GM23338 (cell line): ENCODE measurements at regions not wholly inside any gene's neighbourhood (a gene's known extent, or its start where the extent isn't known, plus 50 kb on each side); places are given as distances from the start of the nearest gene placed in this dataset.

Experiments used
- ATAC-seq: fragments of 200-7000 bp; cut with Tn5 transposase; 3 replicates; pipeline ENCODE4 v1.9.1; 2020
- DNase-seq: peaks from one replicate; pipeline ENCODE4 v3.0.0-alpha.2; 2015; ENCODE audit warnings: low spot score
- H2AFZ ChIP-seq: fragments of 200-600 bp; sonication (generic); 2 replicates; pipeline ENCODE4 v1.8.0; 2016; ENCODE audit warnings: antibody characterized with exemption, mild to moderate bottlenecking, moderate library complexity
- H3F3A ChIP-seq: fragments of 200-600 bp; sonication (generic); replicated peaks from 2 replicates; pipeline ENCODE4 v1.8.0; 2017; ENCODE audit warnings: antibody characterized with exemption, mixed run types, low read depth
- H3K27ac ChIP-seq: fragments of 200-600 bp; sonication (generic); 2 replicates; pipeline ENCODE4 v1.6.1; 2016; ENCODE audit warnings: low read depth
- H3K27me3 ChIP-seq: fragments of 200-600 bp; sonication (generic); 2 replicates; pipeline ENCODE4 v1.8.0; 2016; ENCODE audit warnings: mild to moderate bottlenecking, mixed run types, moderate library complexity; ENCODE audit not compliant: insufficient read depth
- H3K36me3 ChIP-seq: fragments of 200-600 bp; sonication (generic); 2 replicates; pipeline ENCODE4 v1.8.0; 2016; ENCODE audit warnings: mild to moderate bottlenecking; ENCODE audit not compliant: insufficient read depth
- H3K4me1 ChIP-seq: fragments of 200-600 bp; sonication (generic); 2 replicates; pipeline ENCODE4 v1.8.0; 2016; ENCODE audit warnings: mild to moderate bottlenecking, moderate library complexity; ENCODE audit not compliant: insufficient read depth
- H3K4me2 ChIP-seq: fragments of 200-600 bp; sonication (generic); 2 replicates; pipeline ENCODE4 v1.7.1; 2017; ENCODE audit warnings: mixed run types
- H3K4me3 ChIP-seq: fragments of 200-600 bp; sonication (generic); 2 replicates; pipeline ENCODE4 v1.6.1; 2016; ENCODE audit warnings: mixed run types
- H3K79me2 ChIP-seq: fragments of 200-600 bp; sonication (generic); replicated peaks from 2 replicates; pipeline ENCODE4 v1.8.0; 2017; ENCODE audit warnings: mild to moderate bottlenecking; ENCODE audit not compliant: insufficient read depth
- H3K9me2 ChIP-seq: fragments of 200-600 bp; sonication (generic); 2 replicates; pipeline ENCODE4 v1.8.0; 2017; ENCODE audit not compliant: insufficient read depth
- H4K20me1 ChIP-seq: fragments of 200-600 bp; sonication (generic); replicated peaks from 2 replicates; pipeline ENCODE4 v1.8.0; 2017; ENCODE audit warnings: mild to moderate bottlenecking; ENCODE audit not compliant: insufficient read depth
- H3K27ac Mint-ChIP-seq: 2 replicates; pipeline ENCODE4 v1.8.0; 2020; ENCODE audit warnings: inconsistent platforms, mild to moderate bottlenecking, moderate library complexity, mixed read lengths
- H3K27me3 Mint-ChIP-seq: 3 replicates; pipeline ENCODE4 v1.8.0; 2022; ENCODE audit warnings: low read depth, mild to moderate bottlenecking, moderate library complexity, mixed read lengths, inconsistent platforms; ENCODE audit not compliant: insufficient read depth, poor library complexity
- H3K36me3 Mint-ChIP-seq: 3 replicates; pipeline ENCODE4 v1.8.0; 2021; ENCODE audit warnings: low read depth, mild to moderate bottlenecking, inconsistent platforms, moderate library complexity, mixed read lengths
- H3K4me1 Mint-ChIP-seq: 3 replicates; pipeline ENCODE4 v1.8.0; 2020; ENCODE audit warnings: mild to moderate bottlenecking, inconsistent platforms, mixed read lengths
- H3K4me3 Mint-ChIP-seq: 3 replicates; pipeline ENCODE4 v1.8.0; 2021; ENCODE audit warnings: moderate library complexity, mild to moderate bottlenecking, inconsistent platforms, mixed read lengths
- H3K9me3 Mint-ChIP-seq: 3 replicates; pipeline ENCODE4 v1.8.0; 2020; ENCODE audit warnings: moderate library complexity, mild to moderate bottlenecking, inconsistent platforms, mixed read lengths
- CREB1 ChIP-seq: fragments of 250-450 bp; sonication (Bioruptor Pico); IDR thresholded peaks from 2 replicates; pipeline ENCODE4 v1.5.0; 2020; ENCODE audit warnings: low read depth, mild to moderate bottlenecking, moderate library complexity
- CTCF ChIP-seq, 2 experiments: fragments of 200-600 bp in 1 of 2; sonication (generic) in 1 of 2; conservative IDR thresholded peaks; 2 replicates each; pipeline versions ENCODE4 v1.5.1 to v1.6.1; 2016 to 2017; ENCODE audit warnings: antibody characterized with exemption in 2 of 2, low read depth in 2 of 2, mild to moderate bottlenecking in 2 of 2, moderate library complexity in 1 of 2
- ETS1 ChIP-seq: IDR thresholded peaks from 2 replicates; pipeline ENCODE4 v1.6.1; 2016; ENCODE audit warnings: antibody characterized with exemption
- EZH2 ChIP-seq: fragments of 200-600 bp; sonication (generic); IDR thresholded peaks from one replicate; pipeline ENCODE4 v1.8.0; 2017; ENCODE audit warnings: antibody characterized with exemption, mild to moderate bottlenecking, low read depth; ENCODE audit not compliant: unreplicated experiment
- EZH2phosphoT487 ChIP-seq: fragments of 200-600 bp; sonication (generic); IDR thresholded peaks from one replicate; pipeline ENCODE4 v1.8.1; 2018; ENCODE audit warnings: antibody characterized with exemption; ENCODE audit not compliant: unreplicated experiment
- JUNB ChIP-seq: IDR thresholded peaks from one replicate; pipeline ENCODE4 v1.6.1; 2016; ENCODE audit warnings: antibody characterized with exemption; ENCODE audit not compliant: unreplicated experiment
- NANOG ChIP-seq: IDR thresholded peaks from 2 replicates; pipeline ENCODE4 v1.6.1; 2016; ENCODE audit warnings: antibody characterized with exemption, borderline replicate concordance
- POLR2AphosphoS5 ChIP-seq: IDR thresholded peaks from 2 replicates; pipeline ENCODE4 v1.6.1; 2016; ENCODE audit warnings: antibody characterized with exemption, low read depth
- REST ChIP-seq: IDR thresholded peaks from one replicate; pipeline ENCODE4 v1.6.1; 2018; ENCODE audit warnings: antibody characterized with exemption; ENCODE audit not compliant: unreplicated experiment
- STAT1 ChIP-seq: IDR thresholded peaks from one replicate; pipeline ENCODE4 v1.6.1; 2016; ENCODE audit warnings: antibody characterized with exemption; ENCODE audit not compliant: unreplicated experiment
- ZNF114 ChIP-seq: fragments of 250-450 bp; sonication (Bioruptor Pico); IDR thresholded peaks from 2 replicates; pipeline ENCODE4 v1.5.0; 2020; ENCODE audit warnings: mild to moderate bottlenecking, moderate library complexity
- ZNF331 ChIP-seq: fragments of 250-450 bp; sonication (Bioruptor Pico); IDR thresholded peaks from 2 replicates; pipeline ENCODE4 v1.5.0; 2020; ENCODE audit warnings: low read depth, mild to moderate bottlenecking, moderate library complexity
- ZNF462 ChIP-seq: fragments of 250-450 bp; sonication (Bioruptor Pico); IDR thresholded peaks from 2 replicates; pipeline ENCODE4 v1.5.0; 2020; ENCODE audit warnings: mild to moderate bottlenecking, moderate library complexity

GRCh38 chr9:18126831-18127498, 347.0 kb upstream of the ADAMTSL1 start:
- Histone ChIP-seq H3K27me3 (no peaks in the 10 kb centered on the region), H3K4me1 (no peaks in the 10 kb centered on the region), H3K4me2 (no peak overlapping the region), H3K36me3 (no peaks in the 10 kb centered on the region), H2AFZ (no peak overlapping the region), H3K27ac (no peak overlapping the region), H3K9me2 (no peaks in the 10 kb centered on the region), H3F3A (no peaks in the 10 kb centered on the region), H3K79me2 (no peaks in the 10 kb centered on the region), H3K4me3 (no peak overlapping the region), H4K20me1 (no peaks in the 10 kb centered on the region; the same call in 1 of the 2 replicates)
- ATAC-seq: no peak
- H3K27me3 Mint-ChIP-seq: no peaks in the 10 kb centered on the region
- H3K27ac Mint-ChIP-seq: no peak overlapping the region
- H3K4me3 Mint-ChIP-seq: no peak overlapping the region
- H3K9me3 Mint-ChIP-seq: no peaks in the 10 kb centered on the region; the same call in 2 of the 3 replicates
- no peak for DNase-seq
- peaks cover 13% of the 10 kb centered on the region for H3K4me1 Mint-ChIP-seq
- TF ChIP-seq ETS1 (no peak), ZNF331 (no peak), EZH2 (no peak), NANOG (no peak), STAT1 (no peak), EZH2phosphoT487 (no peak), POLR2AphosphoS5 (no peak), ZNF462 (no peak), ZNF114 (CRISPR knock-in tag) (no peak), CREB1 (CRISPR knock-in tag) (no peak), REST (no peak), CTCF (conservative IDR thresholded peaks at IDR 0.05; ENCODE audit: low read depth in 2 of 2) (no peak), JUNB (no peak)
- H3K36me3 Mint-ChIP-seq: no peaks in the 10 kb centered on the region
